Midbrain (tissue), 1 donor: ENCODE measurements at regions not wholly inside any gene's neighbourhood (a gene's known extent, or its start where the extent isn't known, plus 50 kb on each side); places are given as distances from the start of the nearest gene placed in this dataset.

Experiments used
- DNase-seq: peaks from one replicate; lab custom pipeline; 2025; lab: John Stamatoyannopoulos, UW

- no peak for DNase-seq
These were observed 492.1 kb upstream of the PPP2R3A start for GRCh38 chr3:135473449-135473848.

DNA sequence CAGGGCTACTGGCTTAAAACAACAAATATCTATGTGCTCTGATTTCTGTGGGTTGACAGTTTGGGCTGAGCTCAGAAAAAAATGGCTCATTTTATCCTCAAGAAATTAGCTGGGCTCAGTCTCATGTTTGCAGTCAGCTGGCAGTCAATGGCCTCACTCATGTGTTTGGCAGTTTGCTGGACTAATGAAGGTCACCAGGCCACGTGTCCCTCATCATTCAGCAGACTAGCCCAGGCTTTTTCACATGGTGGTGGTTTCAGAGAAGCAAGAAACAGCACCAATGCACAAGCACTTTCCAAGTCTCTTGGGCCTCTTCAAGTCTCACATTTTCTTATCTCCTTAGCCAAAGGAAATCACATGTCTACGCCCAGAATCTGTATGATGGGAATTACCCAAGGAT is 478.3 kb upstream of the PPP2R3A start:
- DNase-seq = no peak

DNA sequence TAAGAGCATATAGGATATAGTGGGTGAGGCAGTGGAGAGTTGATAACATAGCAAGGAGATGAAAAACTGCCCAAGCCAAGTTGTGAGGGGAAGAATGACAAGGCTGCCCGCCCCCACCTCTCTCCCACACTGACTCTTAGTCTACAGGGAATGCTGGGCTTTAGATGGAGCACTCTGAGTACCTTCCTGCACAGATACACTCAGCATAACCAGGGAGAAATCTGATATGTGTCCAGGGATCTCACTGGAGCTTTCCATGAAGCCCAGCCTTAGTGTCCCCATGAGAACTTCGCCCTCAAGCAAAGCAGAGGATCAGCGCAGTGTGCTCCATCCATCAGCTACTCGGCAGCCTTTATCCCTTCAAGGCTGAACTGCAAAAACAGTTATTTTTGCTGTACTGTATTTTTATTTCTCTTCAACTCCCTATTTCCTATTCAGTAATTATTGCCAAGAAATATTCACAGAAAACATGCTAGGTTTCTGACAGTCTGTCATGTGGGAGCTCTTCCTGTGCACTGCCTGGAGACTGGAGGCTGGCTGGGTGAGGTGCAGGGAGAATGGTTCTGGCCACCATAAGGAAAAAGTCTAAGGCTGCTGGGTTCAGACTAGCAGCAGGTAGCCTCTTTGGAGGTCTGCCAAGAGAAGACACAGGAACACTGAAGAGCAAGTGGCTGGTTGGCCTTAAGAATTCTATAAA is 475.2 kb upstream of the PPP2R3A start:
- no peak for DNase-seq

DNA sequence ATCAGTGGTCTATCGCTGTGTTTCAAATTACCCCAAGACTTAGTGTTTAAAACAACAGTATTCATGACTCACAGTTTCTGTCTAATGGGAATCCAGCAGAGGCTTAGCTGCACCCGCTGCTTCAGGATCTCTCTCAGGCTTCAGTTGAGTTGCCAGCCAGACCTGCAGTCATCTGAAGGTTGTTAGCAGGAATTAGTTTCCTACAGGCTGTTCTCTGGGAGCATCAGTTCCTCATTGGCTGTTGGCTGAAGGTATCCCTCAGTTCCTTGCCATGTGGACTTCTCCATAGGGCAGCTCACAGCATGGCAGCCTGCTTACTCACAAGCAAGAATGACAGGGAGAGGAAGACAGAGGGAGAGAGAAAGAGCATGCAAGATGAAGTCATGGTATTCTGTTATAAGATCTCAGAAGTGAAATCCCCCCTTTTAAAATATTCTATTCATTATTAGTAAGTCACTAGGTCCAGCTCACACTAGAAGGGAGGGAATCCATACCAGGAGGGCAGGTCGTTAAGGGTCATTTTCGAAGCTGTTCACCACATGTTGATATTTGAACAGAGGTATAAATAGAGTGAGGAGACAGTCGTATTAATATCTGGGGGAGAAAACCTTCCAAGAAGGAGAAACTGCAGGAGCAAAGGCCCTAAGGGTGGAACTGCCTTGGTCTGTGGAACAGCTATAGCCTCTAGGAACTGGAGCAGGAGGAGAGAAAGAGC is 473.9 kb upstream of the PPP2R3A start:
- no peak for DNase-seq

DNA sequence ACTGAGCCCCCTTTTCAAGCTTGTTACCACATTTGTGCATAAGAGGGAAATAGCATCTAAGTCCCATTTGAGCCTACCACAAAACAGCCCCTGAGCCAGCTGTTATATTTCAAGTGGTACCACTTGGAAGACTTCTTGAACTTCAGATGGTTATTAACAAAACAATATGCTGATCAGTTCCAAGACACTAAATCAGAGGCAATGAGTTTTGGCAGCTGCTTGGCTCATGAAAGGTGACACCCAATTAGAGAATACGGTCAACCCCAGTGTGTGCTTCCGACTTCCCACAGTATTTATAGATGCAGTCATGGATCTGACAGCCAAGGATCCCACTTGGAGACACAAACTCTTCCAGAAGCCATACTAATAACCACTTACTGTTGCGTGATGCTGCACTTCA is 469.6 kb upstream of the PPP2R3A start:
- DNase-seq = no peak

DNA sequence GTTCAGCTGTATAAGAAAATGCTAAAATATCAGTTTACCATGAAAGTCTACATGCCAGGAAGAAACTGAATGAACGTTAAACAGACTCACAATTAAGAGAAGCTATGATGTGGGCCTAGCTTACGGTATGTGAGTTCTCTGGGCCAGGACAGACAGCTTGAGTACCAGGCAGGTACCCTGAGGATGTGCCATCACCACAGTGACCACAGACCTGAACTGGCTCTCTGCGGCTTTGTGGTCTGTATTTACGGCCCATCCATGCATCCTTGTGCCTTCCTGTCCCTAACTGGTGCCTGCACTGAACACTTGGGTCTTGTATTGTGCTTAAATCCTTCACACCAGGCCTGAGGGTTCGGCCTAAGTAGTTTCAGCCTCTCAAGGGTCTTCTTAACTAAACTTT is 467.5 kb upstream of the PPP2R3A start:
- no peak for DNase-seq

GRCh38 chr3:135499426-135499825 is 466.1 kb upstream of the PPP2R3A start:
- DNase-seq = no peak

DNA sequence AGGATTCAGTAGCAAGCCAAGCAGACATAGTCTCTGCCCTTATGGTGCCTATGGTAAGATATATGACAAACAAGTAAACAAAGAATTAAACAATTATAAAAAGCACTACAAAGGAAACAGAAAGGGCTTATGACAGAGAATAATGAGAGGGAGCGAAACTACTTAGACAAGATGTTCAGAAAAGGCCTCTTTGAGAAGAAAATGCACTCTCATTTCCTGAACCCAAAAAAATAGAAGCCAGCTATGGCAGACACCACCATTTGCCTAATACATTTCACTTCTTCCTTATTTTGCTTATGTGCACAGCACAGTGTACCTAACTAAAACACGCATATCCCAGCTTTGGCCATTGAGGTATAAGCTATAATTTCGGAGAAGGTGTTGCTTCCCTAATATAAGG is 465.5 kb upstream of the PPP2R3A start:
- DNase-seq = no peak

DNA sequence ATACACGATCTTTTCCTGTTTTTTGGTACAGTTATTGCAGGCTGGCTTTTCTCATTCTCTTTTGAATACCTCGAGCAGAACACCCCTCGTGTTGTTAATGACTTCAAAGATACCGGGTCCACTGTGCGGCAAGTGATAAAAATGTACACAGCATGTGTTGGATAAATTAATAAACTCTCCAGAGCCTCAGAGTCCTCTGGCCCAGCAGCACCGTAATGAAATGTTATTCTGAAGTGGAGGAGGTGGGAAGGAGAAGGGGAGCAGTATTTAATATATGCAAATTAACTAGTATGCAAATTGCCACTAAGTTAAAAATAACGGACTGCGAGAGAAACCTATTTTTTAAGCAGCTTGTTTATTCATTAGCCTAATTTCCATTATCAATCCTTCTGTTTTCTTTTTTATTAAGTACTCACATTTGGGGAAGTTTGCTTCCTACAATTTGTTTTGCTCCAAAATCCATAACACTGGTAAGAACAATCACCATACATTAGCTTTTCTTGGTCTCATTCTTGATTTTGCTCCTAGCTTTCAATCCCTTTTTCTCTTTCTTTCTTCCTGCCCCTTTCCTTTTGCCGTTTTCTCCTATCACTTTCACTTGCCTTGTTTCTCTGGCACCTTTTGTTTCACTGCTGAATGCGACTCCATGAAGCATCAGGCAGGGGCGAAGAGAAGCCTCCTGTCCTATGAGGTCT is 462.3 kb upstream of the PPP2R3A start:
- DNase-seq = no peak

DNA sequence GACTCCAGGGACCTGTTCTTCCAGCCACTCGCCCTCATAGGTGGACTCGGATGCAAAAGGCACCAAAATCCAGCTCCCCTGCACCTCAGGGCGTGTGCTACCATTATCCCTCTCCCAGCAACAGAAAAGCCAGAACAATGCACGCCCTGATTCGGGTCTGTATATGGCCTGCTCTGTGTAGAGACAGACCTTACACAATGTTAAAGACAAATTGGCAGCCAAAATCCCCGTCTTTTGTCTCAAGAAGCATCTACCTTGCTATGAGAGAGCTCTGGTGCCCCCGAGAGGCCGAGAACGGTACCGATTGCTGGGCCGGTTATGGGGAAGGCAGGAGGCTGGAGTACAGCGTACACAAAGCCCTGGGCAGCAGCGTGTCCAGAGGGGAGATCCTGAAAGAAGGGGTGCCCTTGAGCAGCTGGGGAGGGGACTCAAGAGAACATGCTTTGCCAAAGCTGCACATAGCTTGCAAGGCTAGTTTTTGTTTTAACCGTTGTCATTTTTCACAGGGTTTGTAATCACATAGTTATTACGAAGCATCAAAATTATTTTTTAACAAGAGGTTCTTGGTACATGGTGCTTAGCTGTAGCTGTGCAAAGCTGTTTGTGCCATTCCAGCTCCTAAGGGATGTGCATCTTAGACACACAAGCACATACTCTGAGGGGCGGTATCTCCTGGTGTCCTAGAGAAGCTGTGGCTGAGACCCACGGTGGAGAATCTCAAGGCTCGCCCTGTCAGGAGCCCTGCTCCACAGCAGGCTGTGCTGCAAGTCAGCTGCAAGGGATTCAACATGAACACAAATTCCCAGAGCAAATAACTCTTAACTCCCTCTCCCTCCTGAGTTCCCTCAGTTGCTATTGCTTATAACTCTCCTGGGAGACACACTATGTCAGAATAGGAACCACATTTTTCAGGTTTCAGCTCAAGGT is 461.5 kb upstream of the PPP2R3A start:
- peak; percentile 67 for DNase-seq

GRCh38 chr3:135513106-135514059 is 452.1 kb upstream of the PPP2R3A start:
- no peak for DNase-seq

- no peak for DNase-seq
These were observed 451.5 kb upstream of the PPP2R3A start for GRCh38 chr3:135514060-135514448.

- DNase-seq = no peak
These were observed 449.4 kb upstream of the PPP2R3A start for GRCh38 chr3:135516143-135516542.

GRCh38 chr3:135528413-135529015 is 437.0 kb upstream of the PPP2R3A start:
- DNase-seq = no peak

DNA sequence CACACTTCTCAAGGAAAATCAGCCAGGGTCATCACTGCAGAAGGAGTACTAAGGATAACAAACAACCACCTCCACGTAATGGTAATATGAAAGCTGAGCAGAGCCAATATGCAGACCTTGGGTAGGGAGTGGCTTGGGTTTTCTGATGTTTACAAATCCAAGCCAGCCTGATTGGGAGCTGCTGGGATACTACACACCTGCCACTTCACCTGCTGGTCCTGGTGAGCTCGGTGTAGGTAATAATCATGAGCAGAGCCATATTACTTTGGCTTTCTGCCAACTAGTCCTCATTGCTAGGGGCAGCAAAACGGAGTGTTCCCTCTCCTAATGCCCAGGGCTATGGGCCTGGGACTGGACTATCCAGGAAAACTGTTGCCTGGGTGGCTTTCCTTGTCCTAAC is 433.5 kb upstream of the PPP2R3A start:
- no peak for DNase-seq

GRCh38 chr3:135538123-135538522 is 427.4 kb upstream of the PPP2R3A start:
- DNase-seq = no peak

- DNase-seq = no peak
These were observed 426.2 kb upstream of the PPP2R3A start for GRCh38 chr3:135539351-135539750.

DNA sequence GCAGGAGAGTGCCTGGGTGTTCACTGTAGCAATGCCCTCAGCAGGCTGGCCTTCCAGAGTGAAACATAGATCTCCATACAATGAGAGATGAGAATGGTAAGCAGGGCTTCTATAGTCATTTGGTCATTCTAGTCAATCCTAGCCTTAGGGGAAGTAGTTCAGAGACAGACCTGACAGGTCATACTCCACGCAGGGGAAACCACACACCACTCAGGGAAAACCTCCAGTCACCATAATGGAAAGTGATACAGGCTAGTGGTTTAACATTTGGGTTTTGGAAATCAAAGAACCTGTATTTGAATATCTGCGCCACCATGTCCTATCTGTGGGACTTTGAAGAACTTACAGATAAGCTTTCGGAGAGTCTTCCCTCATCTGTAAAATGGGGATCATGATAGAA is 425.7 kb upstream of the PPP2R3A start:
- DNase-seq = no peak

DNA sequence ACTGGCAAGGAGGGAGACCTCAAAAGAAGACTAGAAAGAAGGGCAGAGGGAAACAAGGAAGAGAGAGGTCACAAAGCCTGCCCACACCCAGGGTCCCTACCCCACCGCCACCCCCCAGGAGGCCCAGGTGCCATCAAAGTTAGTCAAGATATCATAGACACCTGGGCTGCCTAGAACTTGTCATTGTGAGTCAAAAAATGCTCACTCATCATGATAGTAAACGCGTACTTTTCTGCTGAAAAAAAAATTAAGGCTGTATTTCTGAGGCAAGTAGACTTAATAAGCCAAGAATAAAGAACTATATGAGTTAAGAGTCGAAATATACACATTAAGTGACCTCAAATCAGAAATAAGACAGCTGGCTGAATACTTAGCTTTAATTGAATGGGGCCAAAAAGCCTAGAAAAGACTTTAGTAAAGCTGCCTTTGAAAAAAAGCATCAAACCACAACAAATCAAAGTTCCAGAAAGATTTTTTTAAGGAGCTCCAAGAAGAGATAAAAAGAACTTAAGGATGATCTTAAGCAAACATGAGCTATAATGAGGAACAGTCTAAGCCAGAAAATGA is 415.5 kb upstream of the PPP2R3A start:
- DNase-seq = no peak

- no peak for DNase-seq
These were observed 409.4 kb upstream of the PPP2R3A start for GRCh38 chr3:135556174-135556573.
